CD1c-positive myeloid dendritic cell (primary cell): ENCODE measurements at regions not wholly inside any gene's neighbourhood (a gene's known extent, or its start where the extent isn't known, plus 50 kb on each side); places are given as distances from the start of the nearest gene placed in this dataset.
"Not testable (repeated sequence)": the region's sequence is repeated elsewhere in the genome, so short reads cannot be mapped to it uniquely, and the experiment has no call there.

ENCODE experiments used
- DNase-seq: peaks from one replicate; pipeline ENCODE4 v3.0.0-alpha.2; 2016; ENCODE audit errors: extremely low spot score

- DNase-seq, result no peak
Measured at GRCh38 chr1:196090226-196090625, 518.0 kb downstream of the KCNT2 start.

GRCh38 chr1:196088541-196088940, 519.7 kb downstream of the KCNT2 start:
- no peak for DNase-seq

- DNase-seq, result no peak
Measured at GRCh38 chr1:196078691-196079090, 529.5 kb downstream of the KCNT2 start.

GRCh38 chr1:196075621-196076020, 532.6 kb downstream of the KCNT2 start:
- DNase-seq, result no peak

- no peak for DNase-seq
Measured at GRCh38 chr1:196074182-196074581, 534.1 kb downstream of the KCNT2 start.

- DNase-seq, result no peak
Measured at GRCh38 chr1:196071447-196071846, 536.8 kb downstream of the KCNT2 start.

GRCh38 chr1:196070940-196071339, 537.3 kb downstream of the KCNT2 start:
- no peak for DNase-seq

GRCh38 chr1:196063952-196064351, 544.3 kb downstream of the KCNT2 start:
- DNase-seq, result no peak

- DNase-seq, result no peak
Measured at GRCh38 chr1:196063294-196063693, 544.9 kb downstream of the KCNT2 start.

- DNase-seq, result no peak
Measured at GRCh38 chr1:196060539-196060938, 547.7 kb downstream of the KCNT2 start.

GRCh38 chr1:196059210-196059609, 549.0 kb downstream of the KCNT2 start:
- no peak for DNase-seq

GRCh38 chr1:196056966-196057365, 551.3 kb downstream of the KCNT2 start:
- DNase-seq, result no peak

GRCh38 chr1:196049407-196049806, 558.8 kb downstream of the KCNT2 start:
- DNase-seq, result no peak

GRCh38 chr1:196043268-196043667, 565.0 kb downstream of the KCNT2 start:
- no peak for DNase-seq

- no peak for DNase-seq
Measured at GRCh38 chr1:196034080-196034706, 574.0 kb downstream of the KCNT2 start.

- DNase-seq, result not testable (repeated sequence)
Measured at GRCh38 chr1:196031387-196031786, 576.9 kb downstream of the KCNT2 start.

GRCh38 chr1:196030455-196030854, 577.8 kb downstream of the KCNT2 start:
- no peak for DNase-seq

- DNase-seq, result no peak
Measured at GRCh38 chr1:196029410-196029809, 578.8 kb downstream of the KCNT2 start.

- no peak for DNase-seq
Measured at GRCh38 chr1:196027127-196027526, 581.1 kb downstream of the KCNT2 start.

- not testable (repeated sequence) for DNase-seq
Measured at GRCh38 chr1:196021174-196021573, 587.1 kb downstream of the KCNT2 start.

- no peak for DNase-seq
Measured at GRCh38 chr1:196009362-196009761, 598.9 kb downstream of the KCNT2 start.

GRCh38 chr1:196007763-196008162, 600.5 kb downstream of the KCNT2 start:
- DNase-seq, result no peak

- no peak for DNase-seq
Measured at GRCh38 chr1:196005426-196005825, 602.8 kb downstream of the KCNT2 start.

- DNase-seq, result not testable (repeated sequence)
Measured at GRCh38 chr1:196004388-196004787, 603.9 kb downstream of the KCNT2 start.
